ENCODE measurements at regions not wholly inside any gene's neighbourhood (a gene's known extent, or its start where the extent isn't known, plus 50 kb on each side); places are given as distances from the start of the nearest gene placed in this dataset.
"Not testable (repeated sequence)": the region's sequence is repeated elsewhere in the genome, so short reads cannot be mapped to it uniquely, and the experiment has no call there.

DNA sequence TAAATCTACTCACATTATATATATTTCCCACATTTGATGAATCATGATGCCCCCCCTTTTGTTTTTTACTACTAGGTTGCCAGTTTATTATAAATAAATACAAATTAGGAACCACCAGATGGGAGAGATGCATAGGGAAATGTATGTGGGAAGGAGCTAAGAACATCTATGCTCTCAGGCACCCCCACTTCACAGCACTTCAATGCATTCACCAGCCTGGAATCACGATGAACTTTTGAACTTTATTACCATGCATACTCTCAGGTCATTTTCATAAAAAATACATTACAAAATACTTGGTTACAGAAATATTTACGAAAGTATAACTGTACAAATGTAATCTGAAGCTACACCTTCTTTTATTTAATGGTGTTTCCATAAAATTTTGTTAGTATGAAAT is 988.0 kb upstream of the EPHA6 start:
- Histone ChIP-seq H3K36me3 (no peaks in the 10 kb centered on the region), H3K27me3 (no peaks in the 10 kb centered on the region), H3K9me3 (ENCODE audit: low read depth) (no peaks in the 10 kb centered on the region), H3K27ac (no peak overlapping the region), H3K4me1 (ENCODE audit: low read depth) (no peaks in the 10 kb centered on the region), H3K4me3 (no peak overlapping the region)
- TF ChIP-seq, protein P1, sequence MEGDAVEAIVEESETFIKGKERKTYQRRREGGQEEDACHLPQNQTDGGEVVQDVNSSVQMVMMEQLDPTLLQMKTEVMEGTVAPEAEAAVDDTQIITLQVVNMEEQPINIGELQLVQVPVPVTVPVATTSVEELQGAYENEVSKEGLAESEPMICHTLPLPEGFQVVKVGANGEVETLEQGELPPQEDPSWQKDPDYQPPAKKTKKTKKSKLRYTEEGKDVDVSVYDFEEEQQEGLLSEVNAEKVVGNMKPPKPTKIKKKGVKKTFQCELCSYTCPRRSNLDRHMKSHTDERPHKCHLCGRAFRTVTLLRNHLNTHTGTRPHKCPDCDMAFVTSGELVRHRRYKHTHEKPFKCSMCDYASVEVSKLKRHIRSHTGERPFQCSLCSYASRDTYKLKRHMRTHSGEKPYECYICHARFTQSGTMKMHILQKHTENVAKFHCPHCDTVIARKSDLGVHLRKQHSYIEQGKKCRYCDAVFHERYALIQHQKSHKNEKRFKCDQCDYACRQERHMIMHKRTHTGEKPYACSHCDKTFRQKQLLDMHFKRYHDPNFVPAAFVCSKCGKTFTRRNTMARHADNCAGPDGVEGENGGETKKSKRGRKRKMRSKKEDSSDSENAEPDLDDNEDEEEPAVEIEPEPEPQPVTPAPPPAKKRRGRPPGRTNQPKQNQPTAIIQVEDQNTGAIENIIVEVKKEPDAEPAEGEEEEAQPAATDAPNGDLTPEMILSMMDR (IDR thresholded peaks at IDR 0.05; ENCODE audit: low read depth, low read length): no peak
- no peak for DNase-seq (ENCODE audit: low read depth in 1 of 2, low spot score in 1 of 2)

DNA sequence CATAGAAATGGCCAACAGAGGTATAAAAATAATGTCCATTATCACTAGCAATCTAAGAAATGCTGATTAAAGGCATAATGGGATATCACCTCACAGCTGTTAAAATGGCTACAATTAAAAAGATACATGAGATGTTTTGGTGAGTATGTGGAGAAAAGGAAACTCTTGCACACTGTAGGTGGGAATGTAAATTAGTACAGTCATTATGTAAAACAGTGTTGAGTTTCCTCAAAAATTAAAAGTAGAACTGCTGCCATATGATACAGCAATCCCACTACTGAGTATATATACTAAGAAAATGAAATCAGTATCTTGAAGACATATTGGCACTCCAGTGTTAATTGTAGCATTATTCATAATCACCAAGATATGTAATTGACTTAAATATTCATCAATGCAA is 982.2 kb upstream of the EPHA6 start:
- no peaks in the 10 kb centered on the region for H3K27me3 ChIP-seq
- H3K4me1 ChIP-seq (ENCODE audit: low read depth): no peaks in the 10 kb centered on the region
- no peak overlapping the region for H3K4me3 ChIP-seq
- H3K36me3 ChIP-seq: no peaks in the 10 kb centered on the region
- H3K27ac ChIP-seq: no peak overlapping the region
- no peaks in the 10 kb centered on the region for H3K9me3 ChIP-seq (ENCODE audit: low read depth)
- TF ChIP-seq, protein P1 (IDR thresholded peaks at IDR 0.05; ENCODE audit: low read depth, low read length): no peak
- DNase-seq (ENCODE audit: low read depth in 1 of 2, low spot score in 1 of 2): no peak

DNA sequence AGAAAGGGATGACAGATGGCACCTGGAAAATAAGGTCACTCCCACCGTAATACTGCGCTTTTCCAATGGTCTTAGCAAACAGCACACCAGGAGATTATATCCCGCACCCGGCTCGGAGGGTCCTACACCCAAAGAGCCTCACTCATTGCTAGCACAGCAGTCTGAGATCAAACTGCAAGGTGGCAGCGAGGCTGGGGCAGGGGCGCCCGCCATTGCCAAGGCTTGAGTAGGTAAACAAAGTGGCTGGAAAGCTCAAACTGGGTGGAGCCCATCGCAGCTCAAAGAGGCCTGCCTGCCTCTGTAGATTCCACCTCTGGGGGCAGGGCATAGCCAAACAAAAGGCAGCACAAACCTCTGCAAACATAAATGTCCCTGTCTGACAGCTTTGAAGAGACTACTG is 953.8 kb upstream of the EPHA6 start:
- not testable (repeated sequence) for H3K9me3 ChIP-seq (ENCODE audit: low read depth); H3K36me3 ChIP-seq; H3K4me1 ChIP-seq (ENCODE audit: low read depth); H3K27me3 ChIP-seq; DNase-seq (ENCODE audit: low read depth in 1 of 2, low spot score in 1 of 2); H3K27ac ChIP-seq; H3K4me3 ChIP-seq

DNA sequence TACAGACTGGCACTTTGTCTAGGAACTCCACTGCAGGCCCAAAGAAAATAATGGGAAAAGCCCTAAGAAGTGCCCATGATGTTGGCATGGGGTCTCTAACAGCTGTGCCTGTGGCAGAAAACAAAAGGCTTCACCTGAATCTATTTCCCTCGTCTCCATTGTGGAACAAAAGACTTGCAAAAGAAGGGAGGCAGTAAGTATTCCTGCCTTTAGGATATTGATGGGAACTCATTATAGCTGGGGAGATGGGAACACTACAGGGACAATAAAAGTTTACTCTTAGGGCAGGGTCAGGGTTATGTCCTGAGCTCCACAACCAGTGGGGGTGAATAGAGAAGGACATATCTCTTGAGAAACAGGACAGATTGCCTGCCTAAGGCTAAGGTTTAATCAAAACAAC is 930.6 kb upstream of the EPHA6 start:
- no peaks in the 10 kb centered on the region for H3K9me3 ChIP-seq (ENCODE audit: low read depth)
- H3K4me3 ChIP-seq: no peak overlapping the region
- no peak overlapping the region for H3K27ac ChIP-seq
- no peaks in the 10 kb centered on the region for H3K4me1 ChIP-seq (ENCODE audit: low read depth)
- no peaks in the 10 kb centered on the region for H3K36me3 ChIP-seq
- TF ChIP-seq, protein P1 (IDR thresholded peaks at IDR 0.05; ENCODE audit: low read depth, low read length): no peak
- no peaks in the 10 kb centered on the region for H3K27me3 ChIP-seq
- DNase-seq (ENCODE audit: low read depth in 1 of 2, low spot score in 1 of 2): no peak

DNA sequence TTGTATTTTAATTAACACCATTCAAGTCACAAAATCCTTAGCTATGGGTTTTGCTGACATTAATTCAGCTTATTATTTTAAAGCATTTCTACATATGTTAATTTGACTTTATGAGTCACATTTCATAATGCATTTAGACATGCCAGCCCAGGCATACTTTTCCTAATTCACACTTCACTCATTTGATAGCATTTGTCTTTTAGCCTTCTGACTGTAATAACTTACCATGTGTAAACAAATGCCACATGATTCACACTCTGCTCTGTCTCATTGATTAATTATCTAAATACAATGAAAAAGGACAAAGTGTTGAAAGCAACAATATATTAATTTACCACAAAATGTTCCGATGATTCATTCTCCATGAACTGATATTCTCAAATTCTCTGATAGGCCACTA is 927.8 kb upstream of the EPHA6 start:
- no peaks in the 10 kb centered on the region for H3K27me3 ChIP-seq
- H3K9me3 ChIP-seq (ENCODE audit: low read depth): no peaks in the 10 kb centered on the region
- no peak overlapping the region for H3K27ac ChIP-seq
- no peaks in the 10 kb centered on the region for H3K4me1 ChIP-seq (ENCODE audit: low read depth)
- no peak for DNase-seq (ENCODE audit: low read depth in 1 of 2, low spot score in 1 of 2)
- no peaks in the 10 kb centered on the region for H3K36me3 ChIP-seq
- TF ChIP-seq, protein P1 (IDR thresholded peaks at IDR 0.05; ENCODE audit: low read depth, low read length): no peak
- H3K4me3 ChIP-seq: no peak overlapping the region

DNA sequence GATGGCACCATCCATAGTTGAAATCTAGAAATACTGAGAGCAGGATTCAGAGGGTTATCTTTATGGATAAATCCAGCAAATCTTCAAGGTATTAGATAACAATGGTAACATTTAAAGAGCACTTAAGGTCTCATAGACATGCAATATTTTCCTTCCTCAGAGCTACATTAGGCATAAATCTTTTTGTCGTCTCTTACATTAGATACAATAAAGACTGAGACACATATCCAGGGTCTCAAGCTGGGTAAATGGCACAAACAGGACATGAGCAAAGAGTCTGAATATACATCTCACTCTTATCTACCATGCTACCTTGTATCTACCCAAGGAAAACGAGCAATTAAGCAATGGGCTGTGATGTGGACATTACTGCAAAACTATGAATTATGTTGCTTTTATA is 927.3 kb upstream of the EPHA6 start:
- no peak for DNase-seq (ENCODE audit: low read depth in 1 of 2, low spot score in 1 of 2)
- H3K9me3 ChIP-seq (ENCODE audit: low read depth): no peaks in the 10 kb centered on the region
- H3K4me3 ChIP-seq: no peak overlapping the region
- H3K27ac ChIP-seq: no peak overlapping the region
- TF ChIP-seq, protein P1 (IDR thresholded peaks at IDR 0.05; ENCODE audit: low read depth, low read length): no peak
- H3K36me3 ChIP-seq: no peaks in the 10 kb centered on the region
- H3K4me1 ChIP-seq (ENCODE audit: low read depth): no peaks in the 10 kb centered on the region
- H3K27me3 ChIP-seq: no peaks in the 10 kb centered on the region

Data from cardiac muscle cell (in vitro differentiated cells and primary cell).